Left lung (tissue), 4 donors: ENCODE measurements at regions not wholly inside any gene's neighbourhood (a gene's known extent, or its start where the extent isn't known, plus 50 kb on each side); places are given as distances from the start of the nearest gene placed in this dataset.

Experiments used
- ATAC-seq: fragments of 200-7000 bp; cut with Tn5 transposase; one replicate; pipeline ENCODE4 v1.9.1; 2020; ENCODE audit warnings: moderate library complexity
- DNase-seq, 4 donors: peaks; one replicate each; pipeline ENCODE4 v3.0.0-alpha.2; 2013 to 2020
- H3K27ac ChIP-seq, 2 donors: fragments of 200-600 bp; sonication (generic) in 1 of 2; one replicate each; pipeline versions ENCODE4 v1.5.0 to v1.8.0; 2020 to 2021
- H3K27me3 ChIP-seq, 2 donors: fragments of 200-600 bp; sonication (generic) in 1 of 2; one replicate each; pipeline versions ENCODE4 v1.5.0 to v1.8.0; 2020 to 2021
- H3K36me3 ChIP-seq, 2 donors: fragments of 200-600 bp; sonication (generic) in 1 of 2; one replicate each; pipeline versions ENCODE4 v1.5.0 to v1.8.0; 2020 to 2021
- H3K4me1 ChIP-seq, 2 donors: fragments of 200-600 bp; one replicate each; pipeline ENCODE4 v1.8.0; 2021
- H3K4me3 ChIP-seq, 2 donors: fragments of 200-600 bp; sonication (generic) in 1 of 2; one replicate each; pipeline versions ENCODE4 v1.5.0 to v1.8.0; 2020 to 2021; ENCODE audit warnings: mild to moderate bottlenecking in 1 of 2
- H3K9me3 ChIP-seq, 2 donors: fragments of 200-600 bp; sonication (generic) in 1 of 2; one replicate each; pipeline versions ENCODE4 v1.5.0 to v1.8.0; 2020 to 2021
- intact Hi-C, 2 donors: fragments of 100-400 bp; cut with DNase I; formaldehyde crosslinking; loops; one replicate each; pipeline versions ENCODE4 v1.11.2 to v1.14.2; 2022
- TF ChIP-seq, protein P1 (sequence below), 2 donors: fragments of 200-600 bp; sonication (generic) in 1 of 2; IDR thresholded peaks; one replicate each; pipeline versions ENCODE4 v1.5.0 to v1.8.0; 2021; ENCODE audit warnings: antibody characterized with exemption in 2 of 2
- donor health status: DM: no; HTN: yes; CAD: no.
- donor health status: DM: no; HTN: no; CAD: no.

DNA sequence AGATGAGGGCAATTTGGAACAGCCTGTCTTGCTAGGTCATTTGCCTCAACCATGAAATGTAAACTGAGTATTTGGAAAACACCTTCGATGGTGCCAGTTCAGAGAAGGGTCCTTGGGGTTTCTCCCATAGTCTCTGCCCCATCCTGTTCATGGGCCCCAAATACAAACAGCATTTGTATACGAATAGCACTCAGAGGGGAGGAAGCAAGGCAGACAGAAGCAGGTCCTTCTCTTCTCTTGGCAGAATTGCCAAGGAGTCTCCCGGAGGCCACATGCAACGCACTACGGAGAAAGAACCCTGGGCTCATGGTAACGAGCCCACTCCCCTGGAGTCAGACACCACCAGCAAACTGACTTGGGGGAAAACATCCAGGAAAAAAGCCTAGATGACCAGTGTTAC, 162.1 kb downstream of the RAB11FIP2 start:
- H3K4me3 ChIP-seq: no peak overlapping the region

DNA sequence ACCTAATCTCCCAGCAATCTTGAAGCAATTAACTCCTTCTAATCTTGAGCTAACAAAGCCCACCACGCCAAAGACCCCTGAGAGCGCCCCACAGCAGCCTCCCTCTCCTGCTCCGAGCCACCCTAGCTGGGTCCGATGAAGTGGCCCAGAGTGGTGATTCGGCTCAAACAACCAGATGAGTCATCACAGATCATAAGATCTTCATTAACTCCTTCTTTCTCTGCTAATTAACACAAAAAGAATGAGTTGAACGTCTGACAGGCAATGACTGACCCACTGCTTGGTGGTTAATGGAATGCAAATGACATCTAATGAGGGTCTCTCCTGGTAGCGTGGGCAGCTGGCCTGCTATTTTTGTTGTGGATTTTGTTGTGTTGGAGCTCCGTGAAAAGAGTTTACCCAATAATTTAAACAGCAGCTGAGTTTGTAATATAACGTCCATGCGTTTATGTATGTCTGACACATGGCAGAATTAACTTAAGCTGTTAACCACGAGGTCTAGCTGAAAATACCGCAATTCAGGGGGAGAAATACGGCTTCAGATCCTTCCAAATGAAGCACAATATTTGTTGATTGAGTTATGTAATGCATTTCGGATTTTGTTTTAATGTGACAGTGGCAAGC, 161.4 kb downstream of the RAB11FIP2 start:
- H3K27ac ChIP-seq: no peak overlapping the region
- H3K36me3 ChIP-seq: no peaks in the 10 kb centered on the region
- no peak overlapping the region for H3K4me3 ChIP-seq
- intact Hi-C loops: no loop called here
- no peaks in the 10 kb centered on the region for H3K9me3 ChIP-seq
- no peak for DNase-seq
- H3K27me3 ChIP-seq: peaks cover 0 to 2% of the 10 kb centered on the region in 2 donors
- no peaks in the 10 kb centered on the region for H3K4me1 ChIP-seq
- TF ChIP-seq, protein P1, sequence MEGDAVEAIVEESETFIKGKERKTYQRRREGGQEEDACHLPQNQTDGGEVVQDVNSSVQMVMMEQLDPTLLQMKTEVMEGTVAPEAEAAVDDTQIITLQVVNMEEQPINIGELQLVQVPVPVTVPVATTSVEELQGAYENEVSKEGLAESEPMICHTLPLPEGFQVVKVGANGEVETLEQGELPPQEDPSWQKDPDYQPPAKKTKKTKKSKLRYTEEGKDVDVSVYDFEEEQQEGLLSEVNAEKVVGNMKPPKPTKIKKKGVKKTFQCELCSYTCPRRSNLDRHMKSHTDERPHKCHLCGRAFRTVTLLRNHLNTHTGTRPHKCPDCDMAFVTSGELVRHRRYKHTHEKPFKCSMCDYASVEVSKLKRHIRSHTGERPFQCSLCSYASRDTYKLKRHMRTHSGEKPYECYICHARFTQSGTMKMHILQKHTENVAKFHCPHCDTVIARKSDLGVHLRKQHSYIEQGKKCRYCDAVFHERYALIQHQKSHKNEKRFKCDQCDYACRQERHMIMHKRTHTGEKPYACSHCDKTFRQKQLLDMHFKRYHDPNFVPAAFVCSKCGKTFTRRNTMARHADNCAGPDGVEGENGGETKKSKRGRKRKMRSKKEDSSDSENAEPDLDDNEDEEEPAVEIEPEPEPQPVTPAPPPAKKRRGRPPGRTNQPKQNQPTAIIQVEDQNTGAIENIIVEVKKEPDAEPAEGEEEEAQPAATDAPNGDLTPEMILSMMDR (IDR thresholded peaks at IDR 0.05): no peak
- ATAC-seq: no peak

More for the DNA sequence above, 162.1 kb downstream of the RAB11FIP2 start:
- no peak for DNase-seq
- H3K27me3 ChIP-seq: peaks cover 0 to 9% of the 10 kb centered on the region in 2 donors
- ATAC-seq: no peak
- H3K36me3 ChIP-seq: no peaks in the 10 kb centered on the region
- no peak overlapping the region for H3K27ac ChIP-seq
- TF ChIP-seq, protein P1 (IDR thresholded peaks at IDR 0.05): no peak
- no peaks in the 10 kb centered on the region for H3K4me1 ChIP-seq
- no peaks in the 10 kb centered on the region for H3K9me3 ChIP-seq
- intact Hi-C loops: no loop called here

DNA sequence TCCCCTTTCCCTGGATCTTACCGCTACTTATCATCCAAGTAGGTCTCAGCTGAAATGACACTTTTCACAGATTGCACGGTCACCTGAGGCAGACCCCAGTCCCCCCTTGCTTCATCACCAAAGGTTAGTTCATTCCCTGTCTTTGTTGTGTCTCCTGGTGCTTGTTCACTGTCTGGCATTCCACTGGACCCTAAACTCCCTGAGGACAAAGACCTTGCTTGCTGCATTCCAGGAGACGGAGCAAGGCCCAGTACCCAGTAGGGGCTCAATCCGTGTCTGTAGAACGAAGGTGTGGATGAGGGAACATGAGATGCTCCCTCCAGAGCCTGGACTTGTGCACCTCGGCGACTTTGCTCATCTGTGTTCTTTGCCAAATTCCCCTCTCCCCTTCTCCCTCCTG, 160.0 kb downstream of the RAB11FIP2 start:
- DNase-seq: no peak
- Histone ChIP-seq H3K27me3 (no peaks in the 10 kb centered on the region), H3K4me1 (no peaks in the 10 kb centered on the region), H3K9me3 (no peaks in the 10 kb centered on the region), H3K36me3 (no peaks in the 10 kb centered on the region), H3K27ac (no peak overlapping the region), H3K4me3 (no peak overlapping the region)
- TF ChIP-seq, protein P1 (IDR thresholded peaks at IDR 0.05): no peak
- intact Hi-C loops: no loop called here
- no peak for ATAC-seq

DNA sequence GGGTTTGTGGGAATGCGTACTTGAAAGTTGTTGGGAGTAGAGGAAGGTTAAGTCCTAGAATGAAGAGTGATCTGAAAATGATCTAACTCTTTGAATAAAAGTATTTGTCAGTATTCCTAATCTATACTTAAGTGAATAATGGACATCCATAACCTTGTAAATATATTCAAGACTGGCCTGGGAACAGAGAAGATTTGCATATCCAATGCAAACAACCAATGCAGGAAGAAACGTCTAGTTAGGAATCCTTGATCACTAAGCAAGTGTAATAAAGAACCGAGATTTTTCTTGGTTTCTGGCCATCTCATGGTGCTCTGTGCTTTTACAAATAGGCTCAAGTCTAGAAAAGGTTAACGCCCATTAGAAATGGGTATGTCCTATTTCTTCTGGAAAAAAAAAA, 157.1 kb downstream of the RAB11FIP2 start:
- DNase-seq: no peak
- Histone ChIP-seq H3K27me3 (peaks cover 0 to 8% of the 10 kb centered on the region in 2 donors), H3K4me3 (no peak overlapping the region), H3K27ac (no peak overlapping the region), H3K36me3 (no peaks in the 10 kb centered on the region), H3K4me1 (no peaks in the 10 kb centered on the region), H3K9me3 (no peaks in the 10 kb centered on the region)
- intact Hi-C loops: no loop called here
- TF ChIP-seq, protein P1 (IDR thresholded peaks at IDR 0.05): no peak
- no peak for ATAC-seq

DNA sequence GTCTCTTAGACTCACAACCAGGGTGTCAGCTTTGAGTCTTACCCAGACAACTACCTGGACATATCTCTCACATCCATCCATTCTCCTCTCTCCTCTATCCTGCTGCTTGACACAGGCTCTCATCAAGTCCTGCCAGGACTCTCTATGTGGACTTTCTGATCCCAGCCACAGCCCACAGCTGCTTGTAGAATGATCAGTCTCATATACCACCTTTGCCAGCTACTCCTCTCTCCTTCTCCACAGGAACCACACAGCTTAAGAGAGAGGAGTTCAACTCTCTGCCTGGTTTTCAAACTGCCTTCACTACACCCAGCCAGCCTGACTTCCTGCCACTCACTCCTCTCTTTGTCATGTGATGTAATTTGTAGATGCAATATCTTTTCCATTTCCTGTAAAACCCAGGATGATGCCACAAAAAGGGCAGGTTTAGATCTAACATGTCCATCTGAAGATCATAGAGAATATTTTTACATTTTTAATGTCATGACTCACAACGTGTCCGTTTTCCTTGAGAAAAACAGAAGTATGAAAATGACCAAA, 154.0 kb downstream of the RAB11FIP2 start:
- DNase-seq: no peak
- ATAC-seq: no peak
- TF ChIP-seq, protein P1 (IDR thresholded peaks at IDR 0.05): no peak
- no peak overlapping the region for H3K4me3 ChIP-seq
- intact Hi-C loops: no loop called here
- H3K27ac ChIP-seq: no peak overlapping the region
- H3K27me3 ChIP-seq: peaks cover 0 to 16% of the 10 kb centered on the region in 2 donors
- no peaks in the 10 kb centered on the region for H3K9me3 ChIP-seq
- H3K4me1 ChIP-seq: no peaks in the 10 kb centered on the region
- H3K36me3 ChIP-seq: no peaks in the 10 kb centered on the region
